ENCODE measurements at regions not wholly inside any gene's neighbourhood (a gene's known extent, or its start where the extent isn't known, plus 50 kb on each side); places are given as distances from the start of the nearest gene placed in this dataset.

DNA sequence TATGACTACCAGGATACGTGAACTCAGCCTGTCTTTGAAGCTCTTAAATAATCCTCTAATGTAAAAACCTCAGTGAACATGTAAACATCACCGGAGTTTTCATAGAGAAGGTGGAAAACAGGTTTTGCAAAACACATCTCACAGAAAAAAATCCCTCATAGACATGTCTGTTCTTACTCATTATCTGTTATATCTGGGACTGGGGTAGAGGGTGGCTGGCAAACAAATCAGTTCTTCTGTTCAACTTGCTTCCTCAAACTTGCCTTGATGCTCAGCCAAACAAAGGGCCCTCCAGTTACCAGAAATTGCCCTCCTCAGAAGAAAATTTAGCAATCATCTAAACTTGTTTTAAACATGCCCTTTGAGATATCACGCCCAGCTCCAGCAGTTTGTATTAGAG, 66.1 kb upstream of the CXADR start:
- TF ChIP-seq, protein P1, sequence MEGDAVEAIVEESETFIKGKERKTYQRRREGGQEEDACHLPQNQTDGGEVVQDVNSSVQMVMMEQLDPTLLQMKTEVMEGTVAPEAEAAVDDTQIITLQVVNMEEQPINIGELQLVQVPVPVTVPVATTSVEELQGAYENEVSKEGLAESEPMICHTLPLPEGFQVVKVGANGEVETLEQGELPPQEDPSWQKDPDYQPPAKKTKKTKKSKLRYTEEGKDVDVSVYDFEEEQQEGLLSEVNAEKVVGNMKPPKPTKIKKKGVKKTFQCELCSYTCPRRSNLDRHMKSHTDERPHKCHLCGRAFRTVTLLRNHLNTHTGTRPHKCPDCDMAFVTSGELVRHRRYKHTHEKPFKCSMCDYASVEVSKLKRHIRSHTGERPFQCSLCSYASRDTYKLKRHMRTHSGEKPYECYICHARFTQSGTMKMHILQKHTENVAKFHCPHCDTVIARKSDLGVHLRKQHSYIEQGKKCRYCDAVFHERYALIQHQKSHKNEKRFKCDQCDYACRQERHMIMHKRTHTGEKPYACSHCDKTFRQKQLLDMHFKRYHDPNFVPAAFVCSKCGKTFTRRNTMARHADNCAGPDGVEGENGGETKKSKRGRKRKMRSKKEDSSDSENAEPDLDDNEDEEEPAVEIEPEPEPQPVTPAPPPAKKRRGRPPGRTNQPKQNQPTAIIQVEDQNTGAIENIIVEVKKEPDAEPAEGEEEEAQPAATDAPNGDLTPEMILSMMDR (IDR thresholded peaks at IDR 0.05; ENCODE audit: insufficient read depth, low read length, poor library complexity, severe bottlenecking) = no peak
- H3K27me3 ChIP-seq (ENCODE audit: control insufficient read depth, insufficient read depth, low read length) = no peaks in the 10 kb centered on the region
- no peak for DNase-seq (ENCODE audit: low read depth)
- H3K4me3 ChIP-seq (ENCODE audit: low read depth, low read length) = no peak overlapping the region
- H3K36me3 ChIP-seq (ENCODE audit: control insufficient read depth, insufficient read depth, low read length) = no peaks in the 10 kb centered on the region

DNA sequence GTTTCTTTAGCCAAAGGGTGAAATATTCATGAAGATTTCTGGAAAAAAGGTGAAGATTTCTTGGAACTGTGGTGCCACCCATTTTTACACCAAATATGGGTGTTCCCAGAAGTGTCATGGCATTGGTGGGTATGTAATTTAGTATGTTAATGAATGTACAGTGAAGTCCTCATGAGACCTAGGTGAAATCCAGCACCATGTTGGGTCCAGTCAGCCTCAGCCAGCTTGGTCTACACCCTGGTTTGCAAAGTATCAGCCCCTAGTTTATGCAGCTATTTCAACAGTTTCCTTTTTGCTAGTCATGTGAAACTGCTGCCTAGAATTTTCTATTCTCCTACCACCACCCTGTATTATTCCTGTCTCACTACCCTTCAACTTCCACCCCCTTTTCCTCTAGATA, 63.1 kb upstream of the CXADR start:
- TF ChIP-seq, protein P1 (IDR thresholded peaks at IDR 0.05; ENCODE audit: insufficient read depth, low read length, poor library complexity, severe bottlenecking) = no peak
- no peak for DNase-seq (ENCODE audit: low read depth)
- no peaks in the 10 kb centered on the region for H3K36me3 ChIP-seq (ENCODE audit: control insufficient read depth, insufficient read depth, low read length)
- H3K27me3 ChIP-seq (ENCODE audit: control insufficient read depth, insufficient read depth, low read length) = no peaks in the 10 kb centered on the region
- no peak overlapping the region for H3K4me3 ChIP-seq (ENCODE audit: low read depth, low read length)

- Histone ChIP-seq H3K27me3 (ENCODE audit: control insufficient read depth, insufficient read depth, low read length) (no peaks in the 10 kb centered on the region), H3K36me3 (ENCODE audit: control insufficient read depth, insufficient read depth, low read length) (no peaks in the 10 kb centered on the region), H3K4me3 (ENCODE audit: low read depth, low read length) (no peak overlapping the region)
- DNase-seq (ENCODE audit: low read depth) = no peak
- TF ChIP-seq, protein P1 (IDR thresholded peaks at IDR 0.05; ENCODE audit: insufficient read depth, low read length, poor library complexity, severe bottlenecking) = no peak
These were observed 61.4 kb upstream of the CXADR start for GRCh38 chr21:17451364-17451891.

DNA sequence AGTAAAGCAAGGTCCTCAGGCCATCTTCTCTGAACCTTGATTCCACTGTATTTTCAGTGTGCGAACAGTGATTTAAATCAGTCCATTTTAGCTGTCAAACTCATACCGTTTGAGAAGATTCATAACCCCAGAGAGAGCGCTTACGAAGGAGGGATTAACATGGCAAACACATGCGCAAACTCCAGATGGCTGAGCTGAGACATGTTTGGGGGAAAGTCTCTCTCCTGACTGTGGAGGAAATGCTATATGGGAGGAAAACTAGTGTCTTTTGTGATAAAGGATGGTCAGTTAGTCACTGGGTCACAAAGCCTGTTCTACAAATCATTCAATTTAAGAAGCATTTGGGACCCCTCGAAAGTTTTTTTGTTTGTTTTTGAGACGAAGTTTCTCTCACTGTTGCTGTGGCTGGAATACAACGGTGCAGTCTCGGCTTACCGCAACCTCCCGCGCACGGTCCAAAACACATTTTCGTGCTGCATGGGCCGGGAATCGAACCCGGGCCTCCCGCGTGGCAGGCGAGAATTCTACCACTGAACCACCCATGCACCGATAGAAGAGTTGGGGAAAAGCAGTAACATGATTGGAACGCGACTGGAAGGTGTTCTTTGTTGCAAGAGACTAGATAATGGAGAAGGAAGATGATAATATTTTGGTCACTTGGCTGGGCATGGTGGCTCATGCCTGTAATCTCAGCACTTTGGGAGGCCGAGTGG, 58.4 kb upstream of the CXADR start:
- peak; percentile 45 for DNase-seq (ENCODE audit: low read depth)
- Histone ChIP-seq H3K4me3 (ENCODE audit: low read depth, low read length) (no peak overlapping the region), H3K27me3 (ENCODE audit: control insufficient read depth, insufficient read depth, low read length) (no peaks in the 10 kb centered on the region), H3K36me3 (ENCODE audit: control insufficient read depth, insufficient read depth, low read length) (no peaks in the 10 kb centered on the region)
- TF ChIP-seq, protein P1 (IDR thresholded peaks at IDR 0.05; ENCODE audit: insufficient read depth, low read length, poor library complexity, severe bottlenecking) = no peak

DNA sequence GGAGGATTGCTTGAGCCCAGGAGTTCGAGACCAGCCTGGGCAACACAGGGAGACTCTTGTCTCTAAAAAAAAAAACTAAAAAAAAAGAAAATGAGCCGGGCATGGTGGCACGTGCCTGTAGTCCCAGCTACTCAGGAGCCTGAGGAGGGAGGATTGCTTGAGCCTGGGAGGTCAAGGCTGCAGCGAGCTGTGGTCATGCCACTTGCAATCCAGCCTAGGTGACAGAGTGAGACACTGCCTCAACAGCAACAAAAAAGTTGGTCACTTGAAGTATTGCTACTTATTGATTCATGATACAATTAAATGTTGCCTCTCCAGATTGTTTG, 57.9 kb upstream of the CXADR start:
- H3K4me3 ChIP-seq (ENCODE audit: low read depth, low read length) = no peak overlapping the region
- H3K36me3 ChIP-seq (ENCODE audit: control insufficient read depth, insufficient read depth, low read length) = no peaks in the 10 kb centered on the region
- DNase-seq (ENCODE audit: low read depth) = no peak
- no peaks in the 10 kb centered on the region for H3K27me3 ChIP-seq (ENCODE audit: control insufficient read depth, insufficient read depth, low read length)
- TF ChIP-seq, protein P1 (IDR thresholded peaks at IDR 0.05; ENCODE audit: insufficient read depth, low read length, poor library complexity, severe bottlenecking) = no peak

GRCh38 chr21:17455451-17455850, 57.4 kb upstream of the CXADR start:
- TF ChIP-seq, protein P1 (IDR thresholded peaks at IDR 0.05; ENCODE audit: insufficient read depth, low read length, poor library complexity, severe bottlenecking) = no peak
- Histone ChIP-seq H3K4me3 (ENCODE audit: low read depth, low read length) (no peak overlapping the region), H3K36me3 (ENCODE audit: control insufficient read depth, insufficient read depth, low read length) (no peaks in the 10 kb centered on the region), H3K27me3 (ENCODE audit: control insufficient read depth, insufficient read depth, low read length) (no peaks in the 10 kb centered on the region)
- no peak for DNase-seq (ENCODE audit: low read depth)
